ENCODE measurements at regions not wholly inside any gene's neighbourhood (a gene's known extent, or its start where the extent isn't known, plus 50 kb on each side); places are given as distances from the start of the nearest gene placed in this dataset.
"Not testable (repeated sequence)": the region's sequence is repeated elsewhere in the genome, so short reads cannot be mapped to it uniquely, and the experiment has no call there.

DNA sequence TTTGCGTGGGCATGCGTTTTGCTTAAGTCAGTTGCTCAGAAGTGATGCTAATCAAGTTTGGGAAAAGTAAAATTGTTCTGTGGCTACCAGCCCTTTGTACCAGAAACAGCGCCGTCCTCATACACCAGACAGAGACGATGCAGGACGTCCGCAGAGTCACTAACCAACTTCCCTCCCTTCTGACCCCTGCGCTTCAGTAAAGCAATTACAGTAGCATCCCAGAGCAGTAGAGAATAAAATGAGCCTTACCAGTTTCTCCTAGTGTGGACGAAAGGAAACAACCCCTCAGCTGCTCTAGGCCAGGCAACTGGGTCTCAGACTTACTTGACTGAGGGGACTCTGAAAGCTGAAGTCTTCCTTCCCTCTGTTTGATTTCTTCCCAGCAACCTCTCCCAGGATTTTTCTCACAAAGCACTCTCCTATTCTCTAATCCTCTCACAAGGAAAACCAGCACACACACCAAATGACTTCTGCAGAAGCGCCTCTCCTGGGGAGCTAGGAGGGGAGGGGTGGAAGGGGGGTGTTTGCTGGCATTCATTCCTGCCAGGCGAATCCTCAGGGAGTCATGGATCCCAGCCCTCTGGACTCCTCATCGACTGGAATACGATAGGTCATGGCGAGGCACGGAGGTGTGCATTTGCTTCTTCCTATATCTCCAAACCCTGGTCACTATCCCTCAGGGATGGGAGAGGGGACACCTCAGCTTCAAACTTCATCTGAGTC, 56.0 kb upstream of the MID1 start:
- peak in 4 of 14 donors; percentile 0 to 56 (median 4) for DNase-seq

DNA sequence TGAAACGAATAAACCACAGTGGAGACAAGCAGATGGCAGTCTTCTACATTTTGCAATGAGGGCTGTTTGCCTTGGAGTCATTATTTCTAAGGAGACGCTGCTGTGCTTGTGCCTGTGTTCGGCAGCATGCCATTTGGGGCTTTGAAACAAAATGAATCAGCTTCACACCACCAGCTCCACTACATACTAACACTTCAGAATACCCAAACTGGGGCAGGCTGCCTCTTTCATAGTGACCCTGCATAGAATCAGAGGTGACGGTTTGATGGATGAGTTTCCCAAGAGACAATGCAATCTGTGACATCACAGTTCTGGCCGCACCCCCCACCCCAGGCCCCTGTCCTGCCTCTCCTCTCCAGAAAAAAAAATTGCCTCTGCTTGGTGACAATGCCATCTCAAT, 57.1 kb upstream of the MID1 start:
- peak in 10 of 14 donors; percentile 0 to 75 (median 3) for DNase-seq

- no peak for DNase-seq
Measured at GRCh38 chrX:10679387-10679786, 59.0 kb upstream of the MID1 start.

DNA sequence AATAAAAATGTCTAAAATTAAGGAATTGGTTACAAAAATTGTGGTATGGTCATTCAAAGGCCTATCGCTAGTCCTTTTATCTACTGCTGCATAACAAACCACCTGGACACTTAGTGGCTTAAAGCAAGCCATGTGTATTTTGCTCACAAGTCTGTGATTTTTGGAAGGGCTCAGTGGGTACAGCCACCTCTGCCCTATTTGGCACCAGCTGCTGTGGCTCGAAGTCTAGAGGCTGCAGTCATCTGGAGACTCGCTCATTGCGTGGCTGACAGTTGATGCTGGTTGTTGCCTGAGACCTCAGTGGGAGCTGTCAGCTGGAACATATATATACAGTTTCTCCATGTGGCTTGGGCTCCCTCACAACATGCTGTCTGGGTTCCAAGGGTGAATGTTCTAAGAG, 60.8 kb upstream of the MID1 start:
- DNase-seq = no peak

GRCh38 chrX:10683631-10684030, 63.2 kb upstream of the MID1 start:
- DNase-seq = not testable (repeated sequence)

DNA sequence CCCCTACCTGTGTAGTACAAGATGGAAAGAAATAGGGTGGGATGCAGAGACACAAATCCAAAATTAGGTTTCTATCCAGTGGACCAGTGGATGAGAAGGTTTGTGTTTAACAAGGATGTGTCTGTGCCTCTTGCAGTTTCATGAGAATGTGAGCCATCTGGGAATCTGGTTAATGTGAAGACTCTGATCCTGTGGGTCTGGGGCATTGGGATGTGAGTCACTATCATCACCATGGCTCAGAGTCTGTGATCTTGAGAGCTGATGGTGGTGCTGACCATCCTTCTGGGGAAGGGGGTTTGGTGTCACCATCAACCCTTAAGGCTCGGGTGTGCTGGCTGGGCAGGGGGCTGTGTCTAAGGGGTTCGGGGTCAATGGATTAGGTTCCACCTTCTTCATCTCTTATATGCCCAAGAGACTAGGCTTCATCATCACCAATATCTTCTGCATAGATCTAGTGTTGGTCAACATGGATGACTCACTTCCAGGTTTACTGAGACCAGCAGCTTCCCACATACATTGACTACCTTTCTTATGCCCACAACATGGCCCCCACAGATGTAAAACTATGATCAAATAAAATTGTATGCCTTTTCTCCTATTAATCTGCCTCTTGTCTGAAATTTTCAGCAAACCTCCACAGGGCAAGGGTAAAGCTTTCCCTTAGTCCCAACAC, 65.7 kb upstream of the MID1 start:
- no peak for DNase-seq

DNA sequence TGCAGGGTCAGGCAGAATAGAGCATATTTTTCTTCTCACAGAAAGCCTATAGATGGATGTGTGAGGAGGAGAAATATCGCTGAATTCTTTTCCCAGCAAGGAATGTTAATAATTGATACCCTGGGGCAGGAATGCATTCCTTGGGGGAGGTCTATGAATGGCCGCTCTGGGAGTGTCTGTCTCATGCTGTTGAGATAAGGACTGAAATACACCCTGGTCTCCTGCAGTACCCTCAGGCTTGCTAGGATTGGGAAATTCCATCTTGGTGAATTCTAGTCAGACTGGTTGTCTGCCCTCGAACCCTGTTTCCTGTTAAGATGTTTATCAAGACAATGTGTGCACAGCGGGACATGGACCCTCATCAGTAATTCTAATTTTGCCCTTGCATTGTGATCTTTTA, 71.4 kb upstream of the MID1 start:
- DNase-seq = not testable (repeated sequence)

- no peak for DNase-seq
Measured at GRCh38 chrX:10697616-10698317, 77.4 kb upstream of the MID1 start.

DNA sequence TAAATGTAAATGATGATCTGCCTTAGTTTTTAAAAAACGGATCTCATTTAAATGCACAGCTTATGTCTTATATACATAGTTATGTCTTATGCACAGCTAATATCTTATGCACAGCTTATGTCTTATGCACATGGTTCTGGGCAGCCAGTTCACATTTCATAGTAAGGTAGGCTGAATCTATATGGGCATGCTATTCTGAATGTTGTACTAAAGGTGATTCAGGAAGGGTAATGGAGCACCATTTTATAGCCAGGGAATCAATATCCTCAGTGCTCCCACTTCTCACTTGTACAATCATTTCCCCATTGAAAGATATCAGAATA, 77.9 kb upstream of the MID1 start:
- DNase-seq = no peak

DNA sequence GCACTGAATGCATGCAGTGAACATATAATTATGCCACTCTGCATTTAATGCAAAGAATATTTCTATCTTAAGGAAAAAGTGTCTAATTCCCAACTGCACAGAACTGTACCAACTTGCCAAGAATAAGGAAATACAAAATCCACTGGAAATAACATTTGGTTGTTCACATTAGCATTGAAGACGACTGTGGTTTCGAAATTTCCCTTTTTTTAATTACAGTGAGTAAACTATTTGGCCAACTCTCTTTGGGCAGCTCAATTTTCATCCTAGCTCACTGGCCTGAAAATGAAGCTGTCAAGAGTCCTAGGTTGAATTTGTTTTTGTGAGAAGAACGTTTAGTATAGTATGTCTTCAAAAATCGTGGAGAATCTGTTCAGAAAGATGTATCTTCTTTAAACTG, 81.6 kb upstream of the MID1 start:
- no peak for DNase-seq

- DNase-seq = not testable (repeated sequence)
Measured at GRCh38 chrX:10706342-10706741, 86.0 kb upstream of the MID1 start.

DNA sequence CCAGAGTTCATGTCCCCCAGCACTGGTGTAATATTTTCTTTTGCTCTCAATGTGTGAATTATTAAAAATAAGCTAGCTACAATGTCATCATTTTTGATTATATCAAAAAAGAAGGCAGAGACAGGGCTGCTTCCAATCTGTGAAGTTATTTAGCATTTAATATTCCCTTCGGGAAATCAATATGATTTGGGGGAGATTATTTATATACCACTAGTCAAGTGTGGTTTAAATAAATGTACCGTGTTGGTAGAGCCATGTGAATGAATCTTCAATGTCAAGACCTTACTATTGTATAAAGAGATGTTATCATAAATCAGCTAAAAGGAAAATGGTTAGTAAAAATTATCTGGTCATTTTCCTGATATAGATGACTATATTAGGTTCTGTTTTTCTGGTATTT, 87.4 kb upstream of the MID1 start:
- no peak for DNase-seq

GRCh38 chrX:10709276-10709675, 88.9 kb upstream of the MID1 start:
- DNase-seq = no peak

DNA sequence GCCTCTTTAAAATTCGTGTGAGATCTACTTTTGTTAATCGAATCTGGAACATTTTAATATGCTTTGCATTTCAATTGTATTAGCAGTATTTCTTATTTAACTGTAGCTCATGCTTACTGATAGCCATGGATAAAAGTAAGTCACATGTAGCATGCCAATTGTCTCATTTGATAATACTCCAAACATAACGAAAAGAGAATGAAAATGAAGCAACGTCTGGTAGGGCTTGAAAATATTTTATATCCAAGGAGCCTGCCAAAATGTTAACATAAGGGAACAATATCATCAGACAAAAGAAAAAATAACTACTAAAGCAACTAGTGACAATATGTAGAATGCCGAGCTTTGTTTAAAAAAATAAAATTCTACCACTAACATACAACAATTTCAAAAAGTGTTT, 94.1 kb upstream of the MID1 start:
- DNase-seq = no peak

GRCh38 chrX:10722851-10723250, 102.5 kb upstream of the MID1 start:
- peak in 9 of 14 donors; percentile 0 to 33 (median 9) for DNase-seq

- no peak for DNase-seq
Measured at GRCh38 chrX:10725071-10725470, 104.7 kb upstream of the MID1 start.

DNA sequence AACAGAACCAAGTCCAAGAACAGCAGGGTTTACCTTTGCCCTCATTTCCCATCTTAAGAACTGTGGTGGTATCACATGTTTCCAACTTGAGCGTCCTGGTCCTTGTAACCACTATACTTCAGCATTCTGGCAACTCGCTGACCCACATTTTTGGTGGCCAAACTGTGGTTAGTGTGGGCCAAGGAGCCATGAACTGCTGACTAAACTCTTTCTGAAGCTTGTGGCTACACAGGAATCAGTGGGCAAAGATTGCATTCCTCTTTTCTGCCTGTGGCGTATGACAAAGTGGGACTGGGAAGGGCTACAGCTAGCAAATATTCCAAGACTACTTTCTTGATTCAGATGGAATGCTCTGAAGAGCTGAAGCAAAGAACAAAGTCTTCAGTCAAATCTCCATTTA, 106.3 kb upstream of the MID1 start:
- DNase-seq = no peak

DNA sequence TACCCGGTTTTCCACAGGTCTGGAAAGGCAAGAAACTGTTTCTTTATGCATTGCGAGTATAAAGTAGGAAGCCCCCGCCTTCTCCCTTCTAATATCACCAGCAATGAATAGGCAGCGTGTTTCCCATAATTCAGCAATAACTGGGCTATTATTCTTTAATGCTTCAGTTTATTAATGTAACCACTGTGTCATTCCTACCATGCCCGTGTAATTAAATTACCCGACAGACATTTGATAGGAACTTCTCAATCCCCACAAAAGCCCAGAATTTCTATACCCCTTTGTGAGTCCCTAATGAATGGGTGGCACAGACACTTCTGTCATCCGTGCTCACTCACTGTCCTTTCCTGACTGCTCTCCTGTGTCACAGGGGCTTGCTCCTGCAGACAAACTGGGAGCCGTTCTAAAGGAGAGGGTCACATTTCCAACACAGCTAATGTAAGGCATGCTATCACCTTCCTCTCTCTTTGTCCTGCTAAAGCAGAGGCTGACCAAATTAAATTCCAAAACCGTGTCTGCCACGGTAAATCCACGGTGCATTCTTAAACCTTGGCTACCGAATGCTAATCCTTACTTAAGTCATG, 108.5 kb upstream of the MID1 start:
- no peak for DNase-seq

GRCh38 chrX:10739426-10739825, 119.0 kb upstream of the MID1 start:
- DNase-seq = no peak

- no peak for DNase-seq
Measured at GRCh38 chrX:10741003-10741402, 120.6 kb upstream of the MID1 start.

- no peak for DNase-seq
Measured at GRCh38 chrX:10741550-10741949, 121.2 kb upstream of the MID1 start.

GRCh38 chrX:10743476-10743875, 123.1 kb upstream of the MID1 start:
- no peak for DNase-seq

GRCh38 chrX:10744007-10744406, 123.6 kb upstream of the MID1 start:
- no peak for DNase-seq

- no peak for DNase-seq
Measured at GRCh38 chrX:10747975-10748374, 127.6 kb upstream of the MID1 start.
